Stimulated activated CD8-positive, alpha-beta memory T cell treated with anti-CD3 and anti-CD28 coated beads, Interleukin-12 subunit alpha, Interleukin-12 subunit beta, amount 100 ng/mL, for 1 hour (primary cell): ENCODE measurements at regions not wholly inside any gene's neighbourhood (a gene's known extent, or its start where the extent isn't known, plus 50 kb on each side); places are given as distances from the start of the nearest gene placed in this dataset.
"Not testable (repeated sequence)": the region's sequence is repeated elsewhere in the genome, so short reads cannot be mapped to it uniquely, and the experiment has no call there.

Source experiments
- DNase-seq: peaks from one replicate; pipeline ENCODE4 v3.0.0-alpha.2; 2020; ENCODE audit warnings: low read depth

- DNase-seq = no peak
These were observed 306.1 kb upstream of the DDI1 start for GRCh38 chr11:103730131-103730940.

GRCh38 chr11:103731670-103732069, 304.8 kb upstream of the DDI1 start:
- no peak for DNase-seq

- DNase-seq = no peak
These were observed 302.6 kb upstream of the DDI1 start for GRCh38 chr11:103733889-103734288.

GRCh38 chr11:103735497-103736032, 300.9 kb upstream of the DDI1 start:
- no peak for DNase-seq

- DNase-seq = no peak
These were observed 300.0 kb upstream of the DDI1 start for GRCh38 chr11:103736315-103737036.

GRCh38 chr11:103737037-103737622, 299.3 kb upstream of the DDI1 start:
- no peak for DNase-seq

- DNase-seq = no peak
These were observed 298.7 kb upstream of the DDI1 start for GRCh38 chr11:103737747-103738146.

- DNase-seq = not testable (repeated sequence)
These were observed 297.2 kb upstream of the DDI1 start for GRCh38 chr11:103739074-103739796.

GRCh38 chr11:103744496-103745153, 291.8 kb upstream of the DDI1 start:
- no peak for DNase-seq

- no peak for DNase-seq
These were observed 287.3 kb upstream of the DDI1 start for GRCh38 chr11:103749158-103749557.

GRCh38 chr11:103768816-103769215, 267.6 kb upstream of the DDI1 start:
- DNase-seq = no peak

GRCh38 chr11:103773059-103773458, 263.4 kb upstream of the DDI1 start:
- no peak for DNase-seq

- DNase-seq = no peak
These were observed 262.9 kb upstream of the DDI1 start for GRCh38 chr11:103773537-103773936.

GRCh38 chr11:103779054-103779453, 257.4 kb upstream of the DDI1 start:
- DNase-seq = no peak

GRCh38 chr11:103789952-103790351, 246.5 kb upstream of the DDI1 start:
- DNase-seq = no peak

GRCh38 chr11:103792981-103793468, 243.4 kb upstream of the DDI1 start:
- DNase-seq = no peak

- DNase-seq = no peak
These were observed 242.2 kb upstream of the DDI1 start for GRCh38 chr11:103794262-103794661.

GRCh38 chr11:103798026-103798425, 238.4 kb upstream of the DDI1 start:
- no peak for DNase-seq

GRCh38 chr11:103798446-103798845, 238.0 kb upstream of the DDI1 start:
- no peak for DNase-seq

GRCh38 chr11:103800406-103801114, 235.9 kb upstream of the DDI1 start:
- no peak for DNase-seq

- DNase-seq = no peak
These were observed 233.4 kb upstream of the DDI1 start for GRCh38 chr11:103803062-103803461.
